KBM-7 (cell line): ENCODE measurements at regions not wholly inside any gene's neighbourhood (a gene's known extent, or its start where the extent isn't known, plus 50 kb on each side); places are given as distances from the start of the nearest gene placed in this dataset.
"Not testable (repeated sequence)": the region's sequence is repeated elsewhere in the genome, so short reads cannot be mapped to it uniquely, and the experiment has no call there.

Experiments used
- DNase-seq: peaks from one replicate; pipeline ENCODE4 v3.0.0-alpha.2; 2015
- in situ Hi-C: fragments of 300-500 bp; cut with MboI; formaldehyde crosslinking; loops from 2 replicates; pipeline ENCODE4 v1.14.3; 2020; ENCODE audit warnings: low sequenced_read_pairs, low pct_unique_long_range_greater_than_20kb, mixed read lengths

GRCh38 chr6:163764565-163764964, 350.0 kb downstream of the QKI start:
- DNase-seq = no peak
- in situ Hi-C loops = no loop called here

- no peak for DNase-seq
- in situ Hi-C loops = no loop called here
Measured at GRCh38 chr6:163761481-163761880, 347.0 kb downstream of the QKI start.

- no peak for DNase-seq
- in situ Hi-C loops = no loop called here
Measured at GRCh38 chr6:163760860-163761259, 346.3 kb downstream of the QKI start.

- no peak for DNase-seq
- in situ Hi-C loops = no loop called here
Measured at GRCh38 chr6:163759542-163759941, 345.0 kb downstream of the QKI start.

GRCh38 chr6:163757520-163757919, 343.0 kb downstream of the QKI start:
- in situ Hi-C loops = no loop called here
- DNase-seq = no peak

GRCh38 chr6:163756079-163756478, 341.6 kb downstream of the QKI start:
- peak; percentile 21 for DNase-seq
- in situ Hi-C loops = no loop called here

GRCh38 chr6:163754866-163755265, 340.3 kb downstream of the QKI start:
- in situ Hi-C loops = no loop called here
- no peak for DNase-seq

- in situ Hi-C loops = no loop called here
- DNase-seq = no peak
Measured at GRCh38 chr6:163753430-163753829, 338.9 kb downstream of the QKI start.

GRCh38 chr6:163752446-163752845, 337.9 kb downstream of the QKI start:
- DNase-seq = no peak
- in situ Hi-C loops = no loop called here

GRCh38 chr6:163751032-163751525, 336.6 kb downstream of the QKI start:
- in situ Hi-C loops = no loop called here
- no peak for DNase-seq

- in situ Hi-C loops = no loop called here
- DNase-seq = no peak
Measured at GRCh38 chr6:163750431-163751031, 336.0 kb downstream of the QKI start.

- in situ Hi-C loops = no loop called here
- DNase-seq = no peak
Measured at GRCh38 chr6:163748886-163749285, 334.4 kb downstream of the QKI start.

- in situ Hi-C loops = no loop called here
- DNase-seq = no peak
Measured at GRCh38 chr6:163748036-163748435, 333.5 kb downstream of the QKI start.

- DNase-seq, in situ Hi-C loops: not testable (repeated sequence)
Measured at GRCh38 chr6:163747058-163747457, 332.5 kb downstream of the QKI start.

GRCh38 chr6:163745536-163746400, 331.2 kb downstream of the QKI start:
- DNase-seq = no peak
- in situ Hi-C loops = no loop called here

- in situ Hi-C loops = no loop called here
- DNase-seq = no peak
Measured at GRCh38 chr6:163744256-163744925, 329.9 kb downstream of the QKI start.

GRCh38 chr6:163743796-163744195, 329.3 kb downstream of the QKI start:
- in situ Hi-C loops = no loop called here
- DNase-seq = no peak

GRCh38 chr6:163741743-163742363, 327.3 kb downstream of the QKI start:
- in situ Hi-C loops = no loop called here
- no peak for DNase-seq

- in situ Hi-C loops = no loop called here
- DNase-seq = no peak
Measured at GRCh38 chr6:163741342-163741741, 326.8 kb downstream of the QKI start.

GRCh38 chr6:163739966-163740365, 325.4 kb downstream of the QKI start:
- no peak for DNase-seq
- in situ Hi-C loops = no loop called here
